ENCODE measurements at regions not wholly inside any gene's neighbourhood (a gene's known extent, or its start where the extent isn't known, plus 50 kb on each side); places are given as distances from the start of the nearest gene placed in this dataset.

DNA sequence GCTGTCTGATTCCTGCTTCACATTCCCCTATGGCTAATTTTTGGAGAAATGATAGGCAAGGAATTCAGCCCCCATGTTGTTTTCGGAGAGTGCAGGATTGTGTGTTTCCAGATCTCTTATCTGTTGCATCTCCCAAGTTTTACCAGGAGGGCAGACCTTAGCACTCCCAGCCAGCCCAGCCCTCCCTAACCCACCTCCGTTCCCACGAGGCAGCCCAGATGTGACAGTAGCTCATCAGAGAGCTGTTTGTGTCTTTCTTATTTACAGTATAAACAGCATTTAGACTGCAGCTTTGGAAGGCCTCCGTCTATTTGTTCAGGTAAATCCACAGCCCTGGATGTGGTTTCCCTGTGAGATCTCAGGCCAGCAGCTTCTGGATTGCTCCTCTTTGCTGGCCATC is 91.6 kb downstream of the THNSL2 start:
- DNase-seq (ENCODE audit: low spot score) = no peak
- TF ChIP-seq, protein P1, sequence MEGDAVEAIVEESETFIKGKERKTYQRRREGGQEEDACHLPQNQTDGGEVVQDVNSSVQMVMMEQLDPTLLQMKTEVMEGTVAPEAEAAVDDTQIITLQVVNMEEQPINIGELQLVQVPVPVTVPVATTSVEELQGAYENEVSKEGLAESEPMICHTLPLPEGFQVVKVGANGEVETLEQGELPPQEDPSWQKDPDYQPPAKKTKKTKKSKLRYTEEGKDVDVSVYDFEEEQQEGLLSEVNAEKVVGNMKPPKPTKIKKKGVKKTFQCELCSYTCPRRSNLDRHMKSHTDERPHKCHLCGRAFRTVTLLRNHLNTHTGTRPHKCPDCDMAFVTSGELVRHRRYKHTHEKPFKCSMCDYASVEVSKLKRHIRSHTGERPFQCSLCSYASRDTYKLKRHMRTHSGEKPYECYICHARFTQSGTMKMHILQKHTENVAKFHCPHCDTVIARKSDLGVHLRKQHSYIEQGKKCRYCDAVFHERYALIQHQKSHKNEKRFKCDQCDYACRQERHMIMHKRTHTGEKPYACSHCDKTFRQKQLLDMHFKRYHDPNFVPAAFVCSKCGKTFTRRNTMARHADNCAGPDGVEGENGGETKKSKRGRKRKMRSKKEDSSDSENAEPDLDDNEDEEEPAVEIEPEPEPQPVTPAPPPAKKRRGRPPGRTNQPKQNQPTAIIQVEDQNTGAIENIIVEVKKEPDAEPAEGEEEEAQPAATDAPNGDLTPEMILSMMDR (IDR thresholded peaks at IDR 0.05) = no peak
- ATAC-seq (ENCODE audit: low FRiP score) = no peak

DNA sequence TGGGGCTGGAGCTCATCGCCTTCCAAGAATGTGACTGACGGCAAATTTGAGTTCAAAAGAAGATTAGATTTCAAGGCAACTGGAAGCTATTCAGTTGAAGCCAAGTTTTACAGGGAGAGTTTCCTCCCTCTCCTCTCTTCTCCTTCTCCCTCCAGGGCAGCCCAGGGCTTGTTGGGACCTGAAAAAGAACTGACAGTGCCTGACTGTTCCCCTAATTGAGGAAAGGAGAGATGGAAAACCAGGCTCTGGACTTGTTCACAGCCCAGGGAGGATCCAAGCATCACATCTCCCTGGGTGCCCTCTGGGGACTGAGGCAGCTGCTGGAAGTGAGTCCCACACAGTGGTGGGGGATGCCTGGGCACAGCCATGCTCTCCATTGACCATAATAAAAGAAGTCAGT is 88.1 kb downstream of the THNSL2 start:
- TF ChIP-seq, protein P1 (IDR thresholded peaks at IDR 0.05) = no peak
- ATAC-seq (ENCODE audit: low FRiP score) (no peak), DNase-seq (ENCODE audit: low spot score) (no peak)

DNA sequence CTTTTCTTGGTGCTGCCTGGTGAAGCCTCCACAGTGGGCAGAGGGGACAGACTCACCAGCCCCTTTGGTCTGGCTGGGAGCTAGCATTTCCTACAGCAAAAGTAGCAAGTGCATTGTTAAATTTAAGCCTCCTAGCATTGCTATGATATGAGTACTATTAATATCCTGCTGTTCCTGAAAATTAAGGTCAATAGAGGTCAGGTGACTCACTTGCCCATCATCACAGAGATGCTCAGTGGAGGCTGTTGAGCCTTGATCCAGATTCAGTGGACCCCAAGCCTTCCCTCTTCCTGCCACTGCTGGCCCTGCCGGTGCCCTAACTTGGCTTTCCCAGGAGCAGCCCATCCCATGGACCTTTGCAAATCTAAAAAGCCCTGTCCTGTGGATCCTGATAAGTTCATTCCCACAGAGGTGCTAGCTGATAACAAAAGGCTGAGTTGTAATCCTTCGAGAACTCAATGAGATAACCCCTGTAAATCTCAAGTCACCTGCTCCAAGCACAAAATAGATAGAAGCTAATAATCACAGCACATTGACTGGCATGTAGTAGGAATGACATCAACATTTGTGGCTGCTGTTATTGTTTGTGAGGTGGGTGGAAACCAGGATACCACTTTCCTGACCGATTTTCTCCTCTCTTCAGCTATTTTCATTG is 84.4 kb downstream of the THNSL2 start:
- DNase-seq (ENCODE audit: low spot score) (no peak), ATAC-seq (ENCODE audit: low FRiP score) (no peak)
- TF ChIP-seq, protein P1 (IDR thresholded peaks at IDR 0.05) = no peak

DNA sequence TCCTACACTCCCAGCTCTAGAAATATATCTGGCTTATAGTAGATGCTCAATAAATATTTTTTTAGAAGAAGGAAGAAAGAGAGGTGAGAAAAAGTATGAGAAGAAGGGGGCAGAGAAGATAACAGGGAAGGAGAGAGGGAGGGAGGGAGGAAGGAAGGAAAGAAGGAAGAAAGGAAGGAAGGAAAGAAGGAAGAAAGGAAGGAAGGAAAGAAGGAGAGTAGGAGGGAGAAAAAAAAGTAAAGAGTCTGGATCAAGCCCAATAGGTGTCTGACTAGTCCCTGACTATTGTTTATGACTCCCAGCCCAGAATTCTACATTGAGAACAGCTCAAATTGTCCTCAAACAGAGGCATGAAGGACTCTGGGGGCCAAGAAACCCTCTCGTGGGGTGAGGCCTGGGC is 83.9 kb downstream of the THNSL2 start:
- no peak for DNase-seq (ENCODE audit: low spot score)
- no peak for ATAC-seq (ENCODE audit: low FRiP score)
- TF ChIP-seq, protein P1 (IDR thresholded peaks at IDR 0.05) = no peak

DNA sequence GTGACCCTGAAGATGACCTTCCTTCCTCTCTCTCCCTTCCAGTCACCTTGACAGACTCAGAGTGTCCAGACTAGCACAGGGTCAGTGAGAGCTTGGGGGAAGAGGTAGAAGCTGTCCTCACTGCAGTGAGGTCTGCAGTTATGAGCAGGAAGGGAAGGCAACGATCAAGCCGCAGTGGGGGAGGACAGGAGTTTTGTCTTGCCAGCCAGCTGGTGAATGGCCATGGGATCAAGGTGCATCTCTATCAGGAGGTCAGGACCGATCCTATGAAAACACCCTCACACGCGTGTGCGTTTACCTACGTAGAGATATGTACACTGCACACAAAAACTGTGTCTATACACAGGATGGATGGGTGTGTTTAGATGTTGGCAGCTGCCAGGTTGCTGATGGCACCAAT is 83.2 kb downstream of the THNSL2 start:
- TF ChIP-seq, protein P1 (IDR thresholded peaks at IDR 0.05) = no peak
- ATAC-seq (ENCODE audit: low FRiP score) = no peak

DNA sequence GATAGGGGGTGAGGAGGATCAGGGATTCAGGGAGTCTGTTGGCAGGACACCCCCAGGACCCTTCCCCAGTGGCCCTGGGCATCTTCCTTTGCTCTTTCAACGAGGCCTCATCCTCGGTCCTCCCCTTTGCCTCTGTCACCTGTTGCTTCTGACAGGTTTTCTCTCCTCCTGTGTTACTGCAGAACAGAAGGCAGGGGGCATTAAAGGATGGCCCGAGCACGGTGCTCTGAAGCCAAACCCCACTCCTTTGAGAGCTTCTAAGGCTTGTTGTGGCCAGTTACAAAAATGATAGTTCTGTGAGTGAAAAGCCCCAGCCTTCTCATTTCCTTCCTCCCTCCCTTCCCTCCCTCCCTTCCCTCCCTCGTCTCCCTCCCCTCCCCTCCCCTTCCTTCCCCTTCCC is 82.5 kb downstream of the THNSL2 start:
- ATAC-seq (ENCODE audit: low FRiP score) = no peak
- TF ChIP-seq, protein P1 (IDR thresholded peaks at IDR 0.05) = no peak
- no peak for DNase-seq (ENCODE audit: low spot score)

More for the DNA sequence above, 83.2 kb downstream of the THNSL2 start:
- DNase-seq (ENCODE audit: low spot score) = no peak

DNA sequence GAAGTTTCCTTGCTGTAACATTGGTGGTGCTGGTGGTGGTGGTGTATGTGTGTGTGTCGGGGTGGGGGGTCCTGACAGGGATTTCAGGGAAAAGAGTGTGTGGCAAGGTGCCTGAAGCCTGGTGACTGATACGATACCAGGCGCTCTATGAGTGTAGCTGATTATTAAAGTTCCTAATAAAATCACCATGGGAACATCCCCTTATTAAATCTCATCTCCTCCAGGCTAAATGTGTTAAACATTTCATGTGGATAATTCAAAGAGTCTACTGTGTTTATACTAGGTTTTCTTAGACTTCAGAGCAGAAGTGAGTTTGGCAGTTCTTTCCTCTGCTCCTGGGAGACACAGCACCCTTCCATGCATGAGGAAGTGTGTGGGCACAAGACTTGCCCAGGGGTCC is 82.0 kb downstream of the THNSL2 start:
- TF ChIP-seq, protein P1 (IDR thresholded peaks at IDR 0.05) = no peak
- no peak for ATAC-seq (ENCODE audit: low FRiP score)

More for the DNA sequence above, 82.0 kb downstream of the THNSL2 start:
- DNase-seq (ENCODE audit: low spot score) = no peak

Data from omental fat pad (tissue), 3 donors.